Duodenal mucosa (tissue), 2 donors: ENCODE measurements at regions not wholly inside any gene's neighbourhood (a gene's known extent, or its start where the extent isn't known, plus 50 kb on each side); places are given as distances from the start of the nearest gene placed in this dataset.

Source experiments
- H3K27ac ChIP-seq: one replicate; pipeline ENCODE4 v1.7.0; 2013; ENCODE audit warnings: low read depth, low read length
- H3K27me3 ChIP-seq, 2 donors: one replicate each; pipeline ENCODE4 v1.7.0; 2013; ENCODE audit warnings: low read length in 2 of 2, control low read depth in 1 of 2; ENCODE audit not compliant: insufficient read depth in 2 of 2, control insufficient read depth in 1 of 2
- H3K36me3 ChIP-seq, 2 donors: one replicate each; pipeline ENCODE4 v1.7.0; 2013; ENCODE audit warnings: low read length in 2 of 2, control low read depth in 1 of 2; ENCODE audit not compliant: insufficient read depth in 2 of 2, control insufficient read depth in 1 of 2
- H3K4me1 ChIP-seq, 2 donors: one replicate each; pipeline ENCODE4 v1.7.0; 2013; ENCODE audit warnings: low read length in 2 of 2, control low read depth in 1 of 2; ENCODE audit not compliant: insufficient read depth in 2 of 2, control insufficient read depth in 1 of 2
- H3K4me3 ChIP-seq, 2 donors: one replicate each; pipeline ENCODE4 v1.7.0; 2013; ENCODE audit warnings: low read length in 2 of 2, low read depth in 1 of 2
- H3K9ac ChIP-seq, 2 donors: one replicate each; pipeline ENCODE4 v1.7.0; 2013; ENCODE audit warnings: low read length in 2 of 2, low read depth in 1 of 2
- H3K9me3 ChIP-seq, 2 donors: one replicate each; pipeline ENCODE4 v1.7.0; 2013; ENCODE audit warnings: low read length in 2 of 2, control low read depth in 1 of 2; ENCODE audit not compliant: control insufficient read depth in 1 of 2

DNA sequence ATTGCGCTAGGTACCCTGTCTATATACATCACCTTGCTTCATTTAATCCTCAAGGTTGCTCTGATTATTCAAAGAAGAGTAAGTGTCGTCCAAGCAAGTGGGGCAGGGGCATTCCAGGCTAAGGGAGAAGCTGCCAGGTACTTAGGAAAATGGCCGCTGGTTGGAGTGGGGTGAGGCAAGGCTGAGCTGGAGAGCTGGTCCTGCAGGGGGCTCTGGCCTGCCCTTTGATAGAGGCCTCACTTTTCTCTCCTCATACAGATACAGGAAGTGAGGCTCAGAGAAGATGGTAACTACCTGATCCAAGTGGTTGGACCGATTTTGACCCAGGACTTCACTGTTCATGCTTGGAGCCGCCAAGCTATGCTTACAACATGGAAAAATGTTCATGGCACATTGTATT lies 86.9 kb upstream of the ZBTB40 start:
- no peaks in the 10 kb centered on the region for H3K4me1 ChIP-seq
- H3K27ac ChIP-seq = no peak overlapping the region
- H3K36me3 ChIP-seq = no peaks in the 10 kb centered on the region
- H3K4me3 ChIP-seq = no peak overlapping the region
- no peak overlapping the region for H3K9ac ChIP-seq
- H3K27me3 ChIP-seq = peaks cover 3 to 22% of the 10 kb centered on the region in 2 donors
- H3K9me3 ChIP-seq = no peaks in the 10 kb centered on the region

DNA sequence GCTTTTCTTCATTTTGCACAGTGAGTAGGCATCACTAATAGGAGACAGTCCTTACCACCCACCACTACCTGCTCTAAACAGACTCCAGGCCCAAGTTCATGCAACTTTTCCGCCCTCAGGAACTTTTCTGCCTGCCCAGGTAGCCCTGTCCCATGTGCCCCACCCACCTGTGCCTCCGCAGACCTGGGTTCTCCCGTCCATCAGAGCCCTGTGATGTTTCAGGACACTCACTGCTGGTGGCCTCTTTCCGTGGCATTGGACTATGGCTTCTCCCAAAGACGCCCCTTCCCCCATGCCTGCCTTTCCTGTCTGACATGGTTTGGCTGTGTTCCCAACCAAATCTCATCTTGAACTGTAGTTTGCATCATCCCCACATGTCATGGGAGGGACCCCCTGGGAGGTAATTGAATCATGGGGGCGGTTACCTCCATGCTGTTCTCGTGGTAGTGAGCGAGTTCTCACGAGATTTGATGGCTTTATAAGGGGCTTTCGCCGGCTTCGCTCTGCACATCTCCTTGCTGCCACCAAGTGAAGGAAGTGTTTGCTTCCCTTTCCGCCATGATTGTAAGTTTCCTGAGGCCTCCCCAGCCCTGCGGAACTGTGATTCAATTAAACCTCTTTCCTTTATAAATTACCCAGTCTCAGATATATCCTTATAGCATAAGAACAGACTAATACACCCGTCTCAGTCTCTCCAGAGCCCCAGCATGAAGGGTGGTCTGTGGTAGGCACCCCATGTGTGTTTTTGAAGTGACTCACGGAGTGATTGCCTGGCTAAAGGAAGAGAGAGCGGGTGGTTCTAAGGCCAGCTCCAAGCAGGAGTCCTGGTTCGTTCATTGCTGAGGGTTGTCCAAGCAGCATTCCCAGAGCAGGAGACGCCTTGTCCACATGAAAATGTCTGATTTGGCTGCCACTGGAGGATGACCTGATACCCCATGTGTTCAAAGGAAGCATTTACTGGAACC lies 86.0 kb upstream of the ZBTB40 start:
- no peak overlapping the region for H3K27ac ChIP-seq
- H3K9ac ChIP-seq = no peak overlapping the region
- H3K9me3 ChIP-seq = no peaks in the 10 kb centered on the region
- H3K27me3 ChIP-seq = peaks cover 3 to 22% of the 10 kb centered on the region in 2 donors
- H3K4me3 ChIP-seq = no peak overlapping the region
- no peaks in the 10 kb centered on the region for H3K4me1 ChIP-seq
- no peaks in the 10 kb centered on the region for H3K36me3 ChIP-seq

DNA sequence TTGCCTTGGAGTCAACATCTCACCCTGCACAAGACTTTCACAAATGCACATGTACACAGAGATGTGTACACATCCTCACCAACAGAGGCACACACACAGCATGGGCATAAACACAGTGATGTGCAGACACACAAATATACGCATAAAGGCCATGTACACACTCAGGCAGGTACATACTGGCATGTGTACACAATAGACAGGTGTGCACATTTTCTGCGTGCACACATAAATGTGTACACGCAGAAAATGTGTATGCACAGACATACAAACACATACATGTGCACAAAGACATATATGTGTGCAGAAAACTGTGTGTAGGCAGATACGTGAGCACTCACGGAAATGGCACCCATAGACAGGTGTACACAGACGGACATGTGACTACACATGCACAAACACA lies 85.3 kb upstream of the ZBTB40 start:
- Histone ChIP-seq H3K9me3 (no peaks in the 10 kb centered on the region), H3K27ac (no peak overlapping the region), H3K36me3 (no peaks in the 10 kb centered on the region), H3K9ac (no peak overlapping the region), H3K4me3 (no peak overlapping the region), H3K27me3 (peaks cover 3 to 22% of the 10 kb centered on the region in 2 donors), H3K4me1 (no peaks in the 10 kb centered on the region)

DNA sequence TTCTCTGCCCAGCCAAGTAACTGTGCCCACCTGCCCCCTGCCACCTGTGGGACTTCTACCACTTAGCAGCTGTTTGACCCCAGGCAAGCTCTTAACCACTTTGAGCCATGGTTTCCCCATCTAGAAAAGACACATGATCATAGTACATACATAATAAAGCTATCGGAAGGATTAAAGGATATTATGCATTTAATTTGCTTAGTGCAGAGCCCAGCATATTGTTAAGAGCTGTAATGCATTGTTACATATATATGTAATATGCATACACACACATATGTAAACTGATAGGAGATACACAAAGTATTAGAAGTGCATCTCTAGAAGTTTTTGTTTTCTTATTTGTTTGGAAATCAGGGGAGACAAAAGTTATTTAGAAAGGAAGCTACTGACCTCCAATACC lies 83.5 kb upstream of the ZBTB40 start:
- no peak overlapping the region for H3K9ac ChIP-seq
- H3K4me1 ChIP-seq = no peaks in the 10 kb centered on the region
- no peaks in the 10 kb centered on the region for H3K36me3 ChIP-seq
- peaks cover 0 to 19% of the 10 kb centered on the region in 2 donors for H3K27me3 ChIP-seq
- H3K27ac ChIP-seq = no peak overlapping the region
- no peak overlapping the region for H3K4me3 ChIP-seq
- no peaks in the 10 kb centered on the region for H3K9me3 ChIP-seq

DNA sequence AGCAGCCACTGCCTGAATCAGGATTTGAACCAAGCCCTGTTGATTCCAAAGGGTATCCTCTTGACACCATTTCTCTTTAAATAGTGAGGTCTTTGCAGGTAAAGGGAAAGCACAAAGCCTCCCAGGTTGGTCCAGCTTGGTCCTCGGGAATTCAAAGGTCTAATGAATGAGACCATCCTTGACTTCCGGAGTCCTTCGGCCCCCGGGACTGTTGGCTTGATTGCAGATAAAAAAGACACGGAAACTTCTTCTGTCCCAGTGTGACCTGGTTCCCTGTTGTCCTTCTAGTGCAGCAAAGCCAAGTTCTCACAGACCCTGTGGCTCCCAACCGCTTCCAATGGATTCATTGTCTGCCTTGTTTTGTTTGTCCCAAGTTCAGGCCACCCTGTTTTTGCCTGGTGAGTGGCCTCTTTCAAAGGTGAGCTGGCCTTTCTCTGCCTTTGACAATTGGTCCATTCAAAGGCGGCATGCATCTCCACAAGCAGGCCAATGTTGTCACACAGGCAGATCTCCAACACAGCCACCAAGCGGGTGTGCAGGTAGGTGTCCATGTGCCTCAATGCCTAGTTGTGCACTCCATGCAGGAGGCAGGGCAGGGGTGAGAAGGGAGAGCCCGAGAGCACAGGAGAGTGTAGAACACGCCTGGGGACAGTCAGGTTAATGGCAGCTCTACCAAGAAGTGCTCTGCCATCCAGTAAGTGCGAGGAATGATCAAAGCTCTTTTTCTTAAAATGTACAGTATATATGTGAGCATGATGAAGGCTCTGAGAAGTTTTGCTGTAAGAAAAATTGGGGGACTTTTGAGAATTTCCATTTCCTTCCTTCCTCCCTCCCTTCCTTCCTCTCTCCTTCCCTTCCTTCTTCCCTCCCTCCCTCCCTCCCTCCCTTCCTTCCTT lies 82.1 kb upstream of the ZBTB40 start:
- no peak overlapping the region for H3K9ac ChIP-seq
- no peak overlapping the region for H3K27ac ChIP-seq
- no peaks in the 10 kb centered on the region for H3K9me3 ChIP-seq
- no peaks in the 10 kb centered on the region for H3K36me3 ChIP-seq
- H3K27me3 ChIP-seq = peaks cover 0 to 19% of the 10 kb centered on the region in 2 donors
- no peaks in the 10 kb centered on the region for H3K4me1 ChIP-seq
- H3K4me3 ChIP-seq = no peak overlapping the region

DNA sequence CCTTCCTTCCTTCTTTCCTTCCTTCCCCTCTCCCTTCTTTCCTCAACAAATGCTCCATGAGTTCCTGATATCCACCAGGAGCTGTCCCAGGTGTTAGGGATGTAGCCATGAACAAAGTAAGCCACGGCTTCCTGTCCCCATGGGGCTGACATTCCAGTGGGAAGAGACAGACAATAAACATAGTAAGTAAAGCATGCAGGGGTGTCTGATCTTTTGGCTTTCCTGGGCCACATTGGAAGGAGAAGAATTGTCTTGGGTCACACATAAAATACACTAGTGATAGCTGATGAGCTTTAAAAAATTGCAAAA lies 81.5 kb upstream of the ZBTB40 start:
- H3K4me1 ChIP-seq = no peaks in the 10 kb centered on the region
- no peaks in the 10 kb centered on the region for H3K9me3 ChIP-seq
- H3K36me3 ChIP-seq = no peaks in the 10 kb centered on the region
- no peak overlapping the region for H3K4me3 ChIP-seq
- peaks cover 0 to 19% of the 10 kb centered on the region in 2 donors for H3K27me3 ChIP-seq
- H3K27ac ChIP-seq = no peak overlapping the region
- H3K9ac ChIP-seq = no peak overlapping the region

DNA sequence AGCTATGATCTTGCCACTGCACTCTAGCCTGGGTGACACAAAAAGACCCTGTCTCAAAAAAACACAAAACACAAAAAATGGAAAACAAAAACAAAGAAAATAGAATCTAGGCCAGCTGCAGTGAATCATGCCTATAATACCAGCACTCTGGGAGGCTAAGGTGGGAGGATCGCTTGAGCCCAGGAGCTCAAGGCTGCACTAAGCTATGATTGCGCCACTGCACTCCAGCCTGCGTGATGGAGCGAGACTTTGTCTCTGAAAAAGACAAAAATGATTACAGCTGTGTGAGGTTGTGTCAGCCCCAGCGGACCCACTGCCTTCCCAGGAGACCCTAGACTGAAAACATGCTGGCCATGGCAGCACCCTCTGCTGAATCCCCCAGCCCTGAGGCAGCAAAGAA lies 80.2 kb upstream of the ZBTB40 start:
- H3K27me3 ChIP-seq = peaks cover 0 to 13% of the 10 kb centered on the region in 2 donors
- H3K36me3 ChIP-seq = no peaks in the 10 kb centered on the region
- no peak overlapping the region for H3K9ac ChIP-seq
- H3K9me3 ChIP-seq = no peaks in the 10 kb centered on the region
- no peaks in the 10 kb centered on the region for H3K4me1 ChIP-seq
- no peak overlapping the region for H3K4me3 ChIP-seq
- no peak overlapping the region for H3K27ac ChIP-seq

DNA sequence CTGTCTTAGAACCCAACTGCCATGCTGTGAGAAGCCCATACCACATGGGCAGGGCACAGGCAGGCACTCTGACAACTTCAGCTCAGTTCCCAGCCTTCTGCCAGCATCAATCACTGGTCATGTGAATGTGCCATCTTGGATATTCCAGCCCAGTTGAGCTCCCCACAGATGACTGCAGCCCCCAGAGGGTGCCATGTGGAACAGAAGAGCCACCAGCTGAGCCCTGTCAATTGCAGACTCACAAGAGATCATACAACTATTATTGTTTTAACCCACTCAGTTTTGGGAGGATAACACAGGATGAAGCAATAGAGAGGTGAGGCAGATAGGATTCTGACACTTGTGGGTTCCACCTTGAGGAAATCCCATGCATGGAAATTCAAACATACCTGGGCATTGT lies 78.4 kb upstream of the ZBTB40 start:
- H3K27me3 ChIP-seq = peaks cover 0 to 7% of the 10 kb centered on the region in 2 donors
- H3K4me3 ChIP-seq = no peak overlapping the region
- H3K27ac ChIP-seq = no peak overlapping the region
- no peak overlapping the region for H3K9ac ChIP-seq
- no peaks in the 10 kb centered on the region for H3K4me1 ChIP-seq
- no peaks in the 10 kb centered on the region for H3K9me3 ChIP-seq
- H3K36me3 ChIP-seq = no peaks in the 10 kb centered on the region

DNA sequence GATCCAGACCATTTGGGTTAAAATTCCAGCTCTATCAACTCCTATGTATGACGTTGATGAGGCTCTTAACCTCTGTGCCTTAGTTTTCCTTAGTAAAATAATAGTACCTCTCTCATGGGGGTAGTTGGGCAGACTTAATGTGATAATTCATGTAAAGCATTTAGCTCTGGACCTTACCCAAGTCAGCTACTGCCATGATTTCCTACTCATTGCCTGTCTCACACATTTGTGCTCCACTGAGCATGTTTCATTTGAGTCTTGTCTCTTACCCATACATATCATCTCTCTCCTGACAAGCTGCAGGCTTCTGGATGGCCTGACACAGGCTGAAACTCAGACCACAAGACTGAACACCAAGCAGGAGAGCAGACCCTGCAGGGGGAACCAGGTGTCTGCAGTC lies 77.7 kb upstream of the ZBTB40 start:
- H3K27me3 ChIP-seq = peaks cover 0 to 4% of the 10 kb centered on the region in 2 donors
- H3K36me3 ChIP-seq = no peaks in the 10 kb centered on the region
- no peak overlapping the region for H3K4me3 ChIP-seq
- H3K4me1 ChIP-seq = no peaks in the 10 kb centered on the region
- H3K9me3 ChIP-seq = no peaks in the 10 kb centered on the region
- H3K27ac ChIP-seq = no peak overlapping the region
- no peak overlapping the region for H3K9ac ChIP-seq

DNA sequence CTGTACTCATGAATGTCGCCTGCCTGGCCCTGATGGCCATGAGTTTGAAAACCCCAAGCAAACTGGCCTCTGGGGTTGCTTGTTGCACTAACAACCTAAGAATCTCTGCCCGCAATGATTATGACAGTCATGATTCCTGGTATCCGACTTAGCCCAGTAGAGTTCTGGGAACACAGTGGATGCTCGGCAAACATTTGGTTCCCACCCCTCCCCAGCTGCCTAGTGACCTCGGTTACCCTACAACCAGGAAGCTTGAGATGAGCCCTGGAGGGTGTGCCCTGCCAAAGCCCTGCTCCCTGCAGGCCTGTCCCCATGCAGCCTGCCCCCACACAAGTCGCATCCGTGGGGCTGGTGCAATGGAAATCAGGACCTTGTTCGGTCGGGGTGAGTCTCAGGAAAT lies 76.0 kb upstream of the ZBTB40 start:
- Histone ChIP-seq H3K4me3 (no peak overlapping the region), H3K9ac (no peak overlapping the region), H3K9me3 (no peaks in the 10 kb centered on the region), H3K36me3 (no peaks in the 10 kb centered on the region), H3K27me3 (peaks cover 0 to 3% of the 10 kb centered on the region in 2 donors), H3K4me1 (no peaks in the 10 kb centered on the region), H3K27ac (no peak overlapping the region)
